ENCODE measurements at regions not wholly inside any gene's neighbourhood (a gene's known extent, or its start where the extent isn't known, plus 50 kb on each side); places are given as distances from the start of the nearest gene placed in this dataset.
A peak's percentile ranks its signal among the peaks of the same experiment; 100 is the strongest.

- no peak overlapping the region for H3K4me3 ChIP-seq
- H3K4me1 ChIP-seq: peaks cover 0 to 20% (median 4%) of the 10 kb centered on the region in 3 donors
- no peaks in the 10 kb centered on the region for H3K36me3 ChIP-seq
- no peak overlapping the region for H3K27ac ChIP-seq
- H3K27me3 ChIP-seq: no peaks in the 10 kb centered on the region
- TF ChIP-seq POLR2AphosphoS5 (IDR thresholded peaks at IDR 0.05) (peak; percentile 58), CTCF (IDR thresholded peaks at IDR 0.05) (no peak), EP300 (IDR thresholded peaks at IDR 0.05) (no peak), POLR2A (IDR thresholded peaks at IDR 0.05) (no peak)
- 58 to 64% methylated on average over 4 of the region's 5 CpGs for WGBS, 2 donors (ENCODE audit: low coverage in 1 of 2)
- H3K9me3 ChIP-seq: no peaks in the 10 kb centered on the region
- peak; percentile 90 for ATAC-seq
Observed at GRCh38 chr18:56085551-56085950, 497.6 kb upstream of the TCF4 start.

GRCh38 chr18:56083523-56084287 is 495.7 kb upstream of the TCF4 start:
- WGBS, 2 donors (ENCODE audit: low coverage in 1 of 2): 38 to 45% methylated on average over 7 of the region's 8 CpGs
- ATAC-seq: no peak
- H3K27ac ChIP-seq: peak overlapping the region in 2 of 4 donors; percentile 10 to 26

DNA sequence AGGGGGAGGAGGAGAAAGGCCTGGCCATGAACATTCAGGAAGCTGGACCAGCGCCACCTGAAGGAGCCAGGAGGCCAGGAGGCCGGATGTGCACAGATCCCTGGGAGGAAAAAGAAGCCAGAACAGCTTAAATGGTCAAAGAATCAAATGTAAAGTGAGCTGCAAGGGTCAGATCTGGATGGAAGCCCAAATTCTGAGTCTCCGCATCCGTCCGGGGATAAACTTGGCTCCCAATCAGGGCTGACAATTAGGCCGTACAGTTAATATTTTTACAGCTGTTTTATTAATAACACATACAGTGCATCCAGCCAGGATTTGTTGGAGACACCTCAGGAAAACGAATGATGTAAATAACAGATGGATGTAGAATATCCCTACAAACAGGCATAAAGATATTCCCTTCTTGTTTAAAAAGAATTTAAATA is 495.1 kb upstream of the TCF4 start:
- peaks cover 0 to 20% (median 4%) of the 10 kb centered on the region in 3 donors for H3K4me1 ChIP-seq
- no peaks in the 10 kb centered on the region for H3K36me3 ChIP-seq
- H3K9me3 ChIP-seq: no peaks in the 10 kb centered on the region
- H3K27me3 ChIP-seq: no peaks in the 10 kb centered on the region
- TF ChIP-seq POLR2A (IDR thresholded peaks at IDR 0.05) (no peak), CTCF (IDR thresholded peaks at IDR 0.05) (no peak), POLR2AphosphoS5 (IDR thresholded peaks at IDR 0.05) (no peak), EP300 (IDR thresholded peaks at IDR 0.05) (no peak)
- peak; percentile 5 for ATAC-seq
- WGBS, 2 donors (ENCODE audit: low coverage in 1 of 2): 7% methylated on average over 6 to 7 of the region's 7 CpGs
- peak overlapping the region in 1 of 4 donors; percentile 26 for H3K27ac ChIP-seq
- H3K4me3 ChIP-seq: no peak overlapping the region

More at GRCh38 chr18:56083523-56084287, 495.7 kb upstream of the TCF4 start:
- Histone ChIP-seq H3K9me3 (no peaks in the 10 kb centered on the region), H3K4me3 (no peak overlapping the region), H3K4me1 (peaks cover 0 to 20% (median 4%) of the 10 kb centered on the region in 3 donors), H3K27me3 (no peaks in the 10 kb centered on the region), H3K36me3 (no peaks in the 10 kb centered on the region)
- TF ChIP-seq POLR2AphosphoS5 (IDR thresholded peaks at IDR 0.05) (no peak), CTCF (IDR thresholded peaks at IDR 0.05) (no peak), EP300 (IDR thresholded peaks at IDR 0.05) (no peak), POLR2A (IDR thresholded peaks at IDR 0.05) (no peak)

GRCh38 chr18:56076723-56077122 is 488.7 kb upstream of the TCF4 start:
- no peaks in the 10 kb centered on the region for H3K4me1 ChIP-seq
- ATAC-seq: no peak
- 82% methylated on average over 1 of the region's 1 CpG; no CpG with 5 or more reads in 1 of the 2 donors for WGBS, 2 donors (ENCODE audit: low coverage in 1 of 2)
- no peak overlapping the region for H3K4me3 ChIP-seq
- H3K36me3 ChIP-seq: no peaks in the 10 kb centered on the region
- TF ChIP-seq POLR2AphosphoS5 (IDR thresholded peaks at IDR 0.05): no peak
- TF ChIP-seq POLR2A (IDR thresholded peaks at IDR 0.05): no peak
- no peak for TF ChIP-seq CTCF (IDR thresholded peaks at IDR 0.05)
- TF ChIP-seq EP300 (IDR thresholded peaks at IDR 0.05): no peak
- H3K27me3 ChIP-seq: no peaks in the 10 kb centered on the region
- no peaks in the 10 kb centered on the region for H3K9me3 ChIP-seq
- no peak overlapping the region for H3K27ac ChIP-seq

DNA sequence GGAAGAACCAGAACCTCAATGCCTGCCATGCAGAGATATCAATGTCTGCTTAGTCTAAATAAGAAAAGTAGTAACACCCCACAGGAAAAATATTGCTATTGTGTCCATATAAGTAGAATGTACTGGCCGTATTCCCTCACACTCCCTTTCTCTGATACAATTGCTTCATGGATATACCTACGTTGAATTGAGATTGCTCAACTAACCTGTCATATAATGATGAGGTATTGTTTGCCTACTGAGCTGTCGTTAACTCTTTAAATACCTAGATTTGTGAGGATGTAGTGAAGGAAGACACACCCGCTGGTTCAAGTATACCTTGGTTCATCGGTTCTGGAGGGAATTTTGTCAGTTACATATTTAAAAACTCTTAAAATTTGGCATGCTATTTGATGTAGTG is 480.7 kb upstream of the TCF4 start:
- H3K36me3 ChIP-seq: no peaks in the 10 kb centered on the region
- peaks cover 0 to 7% (median 5%) of the 10 kb centered on the region in 3 donors for H3K4me1 ChIP-seq
- TF ChIP-seq EP300 (IDR thresholded peaks at IDR 0.05): no peak
- no peak for TF ChIP-seq POLR2A (IDR thresholded peaks at IDR 0.05)
- TF ChIP-seq CTCF (IDR thresholded peaks at IDR 0.05): no peak
- no peak for TF ChIP-seq POLR2AphosphoS5 (IDR thresholded peaks at IDR 0.05)
- no peak overlapping the region for H3K4me3 ChIP-seq
- no peak for ATAC-seq
- no peaks in the 10 kb centered on the region for H3K27me3 ChIP-seq
- WGBS, 2 donors (ENCODE audit: low coverage in 1 of 2): 73 to 89% methylated on average over 5 of the region's 5 CpGs
- H3K9me3 ChIP-seq: no peaks in the 10 kb centered on the region
- H3K27ac ChIP-seq: no peak overlapping the region

All from gastroesophageal sphincter (tissue), 4 donors.